CD4-positive, alpha-beta T cell treated with Interleukin-10 for 1 hour (primary cell): ENCODE measurements at regions not wholly inside any gene's neighbourhood (a gene's known extent, or its start where the extent isn't known, plus 50 kb on each side); places are given as distances from the start of the nearest gene placed in this dataset.

Source experiments
- DNase-seq: peaks from one replicate; pipeline ENCODE4 v3.0.0-alpha.2; 2020

DNA sequence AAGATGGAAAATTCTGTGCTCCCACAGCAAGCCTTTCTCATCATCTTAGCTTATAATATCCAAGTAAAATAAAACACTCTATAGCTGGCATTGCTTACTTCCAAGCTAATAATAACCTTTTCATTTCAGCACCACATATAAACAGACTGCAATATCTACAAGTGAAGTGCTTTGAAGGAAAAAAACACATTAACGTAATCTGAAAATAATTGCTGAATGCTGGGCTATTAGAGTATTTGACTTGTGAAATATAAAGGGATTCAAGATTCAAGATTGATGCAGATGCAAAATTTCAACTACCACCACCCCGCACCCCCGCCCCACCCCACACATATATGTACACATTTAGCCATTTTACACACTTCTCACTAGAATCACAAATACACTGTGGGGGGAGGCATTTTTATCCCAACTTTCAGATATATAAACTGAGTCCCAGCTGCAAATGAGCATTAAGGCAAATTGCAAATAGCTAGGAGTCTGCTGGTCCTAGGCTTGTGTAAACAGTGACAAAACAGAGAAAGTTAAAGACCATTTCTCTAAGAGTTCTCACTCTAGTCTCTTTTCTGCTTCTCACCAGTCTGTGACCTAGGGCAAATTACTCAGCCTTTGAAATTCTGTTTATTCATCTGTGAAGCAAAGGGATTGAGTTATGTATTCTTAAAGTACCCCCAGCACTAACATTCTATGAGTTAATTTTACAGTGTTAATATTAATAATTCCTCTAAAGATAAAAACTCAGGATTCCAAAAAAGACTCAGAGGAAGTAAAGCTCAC, 489.4 kb downstream of the PRELID2 start:
- no peak for DNase-seq

DNA sequence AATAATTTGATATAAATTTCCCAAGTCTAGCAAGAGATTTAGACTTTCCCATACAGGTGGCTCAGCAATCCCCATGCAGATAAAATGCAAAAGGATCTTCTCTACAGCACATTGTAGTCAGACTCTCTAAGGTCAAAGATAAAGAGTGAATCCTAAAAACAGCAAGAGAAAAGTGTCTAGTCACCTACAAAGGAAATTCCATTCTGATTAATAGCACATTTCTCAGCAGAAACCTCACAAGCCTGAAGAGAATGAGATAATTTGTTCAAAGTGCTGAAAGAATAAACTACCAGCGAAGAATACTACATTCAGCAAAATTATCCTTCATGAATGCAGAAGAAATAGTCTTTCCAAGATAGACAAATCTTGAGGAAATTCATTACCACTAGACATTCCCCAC, 493.3 kb downstream of the PRELID2 start:
- DNase-seq: no peak

DNA sequence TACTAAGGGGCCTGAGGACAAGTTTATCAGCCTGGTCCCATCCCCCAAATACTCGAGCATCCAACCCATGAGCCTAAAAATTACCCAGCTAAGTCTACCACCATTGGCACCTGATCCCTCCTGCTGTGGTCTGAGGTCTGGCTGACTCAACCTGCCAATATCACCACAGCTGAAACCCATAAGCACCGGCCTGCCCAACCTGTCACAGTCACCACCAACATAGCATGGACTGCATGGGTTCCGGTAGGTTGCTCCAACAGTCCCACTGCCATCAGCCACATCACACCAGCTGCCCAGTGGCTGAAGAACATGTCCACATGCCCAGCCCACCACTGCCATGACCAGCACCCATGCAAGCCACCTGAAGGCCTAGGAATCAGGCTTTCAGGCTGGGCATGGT, 495.0 kb downstream of the PRELID2 start:
- no peak for DNase-seq

DNA sequence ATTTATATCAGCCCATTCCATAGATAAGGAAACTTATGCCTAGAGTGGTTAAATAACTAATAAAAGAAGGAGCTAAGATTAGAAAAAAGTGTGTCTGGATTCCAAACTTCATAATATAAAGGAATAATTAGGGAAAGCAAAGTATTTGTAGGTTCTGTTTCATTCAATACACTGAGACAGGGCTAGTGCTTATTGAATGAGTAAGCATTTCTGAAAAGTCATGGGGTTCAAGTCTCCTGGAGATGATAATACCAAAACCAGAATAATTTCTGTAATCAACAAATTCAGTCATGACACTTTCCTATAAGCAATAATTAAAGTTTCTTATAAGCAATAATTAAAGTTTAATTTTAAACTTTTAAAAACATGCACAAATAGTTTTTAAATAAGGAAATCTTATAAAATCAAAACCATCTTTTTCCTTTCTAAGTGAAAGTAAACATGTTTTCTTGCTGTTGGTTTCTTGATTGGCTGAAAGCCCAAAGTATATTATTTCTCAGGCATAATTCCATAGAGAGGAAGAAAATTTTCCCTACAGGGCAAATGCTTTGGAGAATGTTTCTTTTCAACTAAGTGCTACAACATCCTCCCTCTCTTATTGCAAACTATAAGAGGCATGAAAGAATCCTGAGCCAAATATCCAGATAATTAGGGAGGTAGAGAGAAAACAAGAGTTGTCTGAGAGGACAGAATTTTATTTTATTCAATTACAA, 510.2 kb downstream of the PRELID2 start:
- DNase-seq: no peak

DNA sequence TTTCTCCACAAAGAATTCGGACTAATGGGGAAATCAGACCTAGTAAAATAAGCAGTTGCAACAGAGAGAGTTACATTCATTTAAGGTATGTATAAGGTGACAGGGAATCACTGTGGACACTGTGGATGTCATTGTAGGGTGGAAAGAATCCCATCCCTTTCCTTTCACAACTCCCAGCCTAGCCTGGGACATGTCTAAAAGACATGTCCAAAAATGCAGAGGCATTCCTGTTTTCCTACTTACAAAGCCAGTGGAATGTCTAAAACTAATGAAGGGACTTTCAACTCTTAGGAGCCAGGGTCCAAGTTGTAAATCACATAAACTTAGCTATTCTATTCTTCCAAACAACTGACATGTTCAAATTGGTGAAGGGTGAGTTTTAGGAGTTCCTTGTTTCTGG, 511.0 kb downstream of the PRELID2 start:
- no peak for DNase-seq

DNA sequence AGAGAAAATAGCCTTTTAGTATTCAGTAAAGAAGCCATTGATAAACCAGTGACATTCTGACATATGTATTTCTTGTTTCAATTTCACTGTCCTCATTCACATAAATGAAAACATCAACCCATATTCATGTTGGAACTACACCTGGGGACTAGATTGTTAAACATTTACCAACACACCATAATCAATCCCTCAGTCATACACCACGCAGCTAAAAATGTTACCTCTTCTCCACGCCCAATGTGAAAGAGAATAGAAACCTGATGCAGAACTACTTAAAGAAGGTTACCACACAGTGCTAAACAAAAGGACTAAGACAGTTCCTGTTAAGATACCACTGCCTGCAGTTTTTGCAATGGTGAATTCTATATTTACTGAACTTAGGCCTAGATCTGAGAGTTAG, 518.9 kb downstream of the PRELID2 start:
- no peak for DNase-seq

DNA sequence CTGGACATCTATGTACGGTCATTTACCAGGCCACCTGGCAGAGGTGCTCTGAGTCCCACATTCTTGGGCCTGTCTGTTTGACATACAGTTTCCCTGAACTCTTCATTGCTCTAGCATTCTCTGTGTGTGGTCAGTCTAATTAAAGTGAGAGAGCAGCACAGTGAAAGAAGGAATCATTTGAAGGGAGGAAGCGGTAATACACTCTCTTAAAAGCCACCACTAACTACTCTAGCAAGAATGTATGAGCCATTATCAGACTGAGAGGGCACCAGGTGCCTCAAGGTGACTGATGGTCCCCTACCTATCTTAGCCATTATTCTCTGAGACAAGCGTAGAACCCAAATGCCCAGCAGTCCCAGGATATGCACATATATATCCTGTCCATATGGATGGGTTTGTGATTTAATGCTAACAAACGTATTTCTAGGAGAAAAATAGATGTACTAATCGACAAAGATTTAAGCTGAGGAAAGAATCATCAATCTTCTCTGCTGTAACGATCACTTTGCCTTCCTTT, 527.2 kb downstream of the PRELID2 start:
- DNase-seq: no peak

DNA sequence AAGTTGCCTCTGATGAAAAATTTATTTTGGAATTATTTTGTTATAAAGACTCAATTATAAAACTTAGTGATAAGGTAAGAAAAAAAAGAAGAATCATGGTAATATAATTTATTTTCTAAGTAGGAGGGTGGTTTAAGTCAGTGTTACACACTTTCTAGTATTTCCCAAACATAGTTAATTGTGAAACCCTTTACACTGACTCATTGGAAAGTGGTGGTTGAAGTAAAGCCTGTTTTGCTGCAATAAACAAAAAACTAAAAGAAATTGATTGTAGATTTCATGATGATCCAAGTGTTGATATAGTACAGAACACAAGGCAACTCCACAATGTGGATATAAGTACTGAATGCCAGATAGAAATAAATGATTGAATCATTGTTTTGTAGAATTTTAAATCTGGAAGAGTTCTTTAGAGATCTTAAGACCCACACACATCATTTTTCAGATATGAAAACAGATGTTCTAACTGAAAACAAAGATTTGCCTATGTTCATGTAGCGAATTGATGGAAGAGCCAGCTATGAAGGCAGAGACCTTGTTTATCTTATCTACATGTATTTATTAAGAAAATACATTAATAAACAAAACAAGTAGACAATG, 539.8 kb downstream of the PRELID2 start:
- DNase-seq: no peak

DNA sequence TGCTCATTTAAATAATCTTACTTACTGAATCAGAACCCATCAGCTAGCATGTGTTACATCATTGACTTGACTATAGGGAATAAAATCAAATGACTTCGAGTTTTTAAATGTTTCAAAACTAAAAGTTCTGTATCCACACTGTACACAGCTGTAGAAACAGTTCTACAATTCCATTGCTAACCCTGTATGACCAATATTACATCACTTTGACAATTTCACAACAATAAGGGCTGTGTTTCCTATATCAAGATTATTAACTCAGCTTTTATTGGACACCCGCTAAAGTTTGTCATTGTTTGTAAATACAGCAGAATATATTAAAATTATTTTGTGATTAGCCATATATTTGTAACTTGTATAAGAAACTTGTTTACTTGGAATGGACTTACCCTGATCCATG, 540.8 kb downstream of the PRELID2 start:
- DNase-seq: no peak

DNA sequence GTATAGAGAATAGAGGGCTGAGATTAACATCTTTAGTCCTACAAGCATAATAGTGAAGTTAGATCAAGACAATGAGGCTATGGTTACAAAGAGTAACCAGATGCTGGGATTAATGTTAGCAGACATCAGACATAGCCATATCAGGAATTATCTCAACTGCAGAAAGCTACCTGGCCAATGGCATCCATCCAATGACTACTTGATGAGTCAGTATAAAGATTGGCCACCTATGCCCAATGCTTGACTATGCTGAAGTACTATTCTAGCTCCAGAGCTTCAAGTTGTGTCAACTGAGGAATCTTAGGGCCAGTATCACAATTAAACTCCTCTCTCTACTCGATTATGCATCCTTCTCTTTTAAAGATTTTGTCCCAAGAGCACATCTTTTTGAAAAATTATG, 541.4 kb downstream of the PRELID2 start:
- DNase-seq: no peak

DNA sequence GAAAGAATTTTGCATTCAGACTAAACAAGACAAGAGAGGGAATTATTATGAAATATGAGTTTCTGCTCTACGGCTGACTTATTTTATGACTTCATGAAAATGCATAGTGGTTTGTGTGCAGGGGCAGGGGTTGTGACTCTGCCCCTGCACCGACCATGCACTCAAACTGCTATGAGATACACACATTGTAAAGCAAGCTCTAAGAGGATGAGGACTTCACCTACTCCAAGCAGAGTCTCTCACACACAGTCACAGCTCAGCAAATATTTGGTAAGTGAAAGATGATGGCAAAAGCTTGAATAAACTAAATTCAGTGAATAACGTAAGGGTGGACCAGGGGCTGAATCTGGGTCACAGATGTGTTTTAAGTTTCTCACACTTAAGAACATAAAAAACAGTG, 542.9 kb downstream of the PRELID2 start:
- DNase-seq: no peak

DNA sequence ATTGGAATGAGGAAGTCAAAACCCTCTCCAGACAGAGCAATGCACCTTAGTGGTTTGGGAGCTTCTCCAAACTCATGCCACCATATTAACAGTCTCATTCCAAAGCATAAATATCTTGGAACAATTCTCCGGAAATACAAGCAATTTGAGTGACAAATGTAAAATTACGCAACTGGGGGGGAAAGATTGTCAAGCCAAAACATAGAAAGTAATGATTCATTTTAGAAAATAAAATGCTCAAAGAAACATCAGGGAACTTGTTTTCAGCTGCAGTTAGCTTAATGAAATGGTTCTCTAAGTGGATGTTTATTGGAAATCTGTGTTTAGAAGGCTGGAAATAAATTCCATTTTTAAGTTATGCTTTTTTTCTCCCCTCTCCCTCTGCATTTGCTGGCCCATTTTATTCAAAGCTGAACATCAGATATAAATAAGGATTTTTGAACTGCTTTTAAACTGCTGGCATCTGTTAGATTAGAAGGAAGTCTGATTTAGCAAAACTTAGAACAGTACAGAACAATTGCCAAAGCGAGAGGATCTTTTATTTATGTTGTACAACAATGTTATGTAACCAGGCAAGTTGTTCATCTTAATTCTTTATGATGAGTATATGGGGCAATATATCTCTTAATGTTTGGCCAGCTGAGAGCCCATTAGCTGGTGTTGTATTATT, 551.9 kb downstream of the PRELID2 start:
- DNase-seq: no peak

DNA sequence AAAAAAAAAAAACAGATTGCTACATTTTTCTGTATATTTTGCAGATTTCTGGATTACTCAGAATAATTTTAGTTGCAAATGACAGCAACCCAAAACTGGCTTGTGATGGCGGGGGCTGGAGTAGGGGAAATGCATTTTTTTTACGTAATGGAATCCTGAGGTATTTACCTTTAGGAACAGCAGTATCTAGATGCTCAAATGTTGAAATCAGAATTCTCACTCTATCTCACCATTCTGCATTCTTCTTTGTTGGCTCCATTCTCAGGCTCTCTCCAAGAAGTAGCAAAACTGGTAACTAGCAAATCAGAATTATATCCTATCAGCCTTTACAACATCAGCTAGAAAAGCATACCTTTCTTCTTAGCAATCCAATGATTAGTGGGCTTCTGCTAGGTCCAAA, 554.3 kb downstream of the PRELID2 start:
- no peak for DNase-seq

DNA sequence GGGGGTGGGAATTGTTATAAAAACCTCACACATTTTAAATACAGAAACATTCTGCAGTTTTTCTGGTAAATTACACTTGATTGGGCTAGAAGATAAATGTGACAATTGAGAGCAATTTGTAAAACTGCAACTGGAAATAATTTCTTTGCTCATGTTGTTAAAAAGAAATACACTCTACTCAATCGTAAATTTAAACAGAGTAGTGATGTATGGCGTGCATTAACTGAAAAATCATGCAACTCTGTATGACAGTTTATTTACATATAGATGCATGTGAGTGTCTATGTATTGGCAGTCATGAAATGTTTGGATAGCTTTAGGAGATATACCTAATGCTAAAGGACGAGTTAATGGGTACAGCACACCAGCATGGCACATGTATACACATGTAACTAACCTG, 554.9 kb downstream of the PRELID2 start:
- DNase-seq: no peak

DNA sequence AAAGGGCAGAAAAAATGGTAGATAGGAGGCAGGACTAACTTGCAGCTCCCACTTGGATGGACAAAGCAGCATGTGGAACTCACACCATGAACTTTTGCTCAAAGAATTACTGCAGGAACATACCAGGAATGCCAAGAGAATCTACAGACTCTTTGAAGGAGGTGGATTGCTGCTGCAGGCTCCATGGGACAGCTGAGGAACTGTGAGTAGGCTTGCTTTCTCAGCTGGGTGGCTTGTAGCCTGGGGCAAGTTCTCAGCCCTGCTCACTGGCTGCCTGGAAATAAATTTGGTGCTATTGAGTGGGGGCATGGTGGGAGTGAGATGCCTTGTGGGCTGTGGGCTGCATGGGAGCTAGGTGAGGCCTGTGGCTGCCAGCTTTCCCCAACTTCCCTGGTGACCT, 574.5 kb downstream of the PRELID2 start:
- DNase-seq: no peak

DNA sequence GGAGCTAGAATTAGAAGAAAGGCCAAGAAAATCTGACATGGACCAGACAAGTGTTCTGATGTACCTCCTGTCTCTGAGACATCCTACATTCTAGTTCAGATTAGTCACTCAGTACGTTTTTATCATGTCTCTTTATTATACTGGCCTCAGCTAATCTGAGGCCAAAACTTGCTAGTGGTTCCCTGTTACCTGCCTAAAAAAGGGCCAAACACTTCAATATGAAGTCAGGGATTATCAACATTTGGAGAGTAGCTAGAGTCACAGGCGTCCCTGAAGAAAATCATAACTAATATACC, 587.4 kb downstream of the PRELID2 start:
- DNase-seq: no peak

DNA sequence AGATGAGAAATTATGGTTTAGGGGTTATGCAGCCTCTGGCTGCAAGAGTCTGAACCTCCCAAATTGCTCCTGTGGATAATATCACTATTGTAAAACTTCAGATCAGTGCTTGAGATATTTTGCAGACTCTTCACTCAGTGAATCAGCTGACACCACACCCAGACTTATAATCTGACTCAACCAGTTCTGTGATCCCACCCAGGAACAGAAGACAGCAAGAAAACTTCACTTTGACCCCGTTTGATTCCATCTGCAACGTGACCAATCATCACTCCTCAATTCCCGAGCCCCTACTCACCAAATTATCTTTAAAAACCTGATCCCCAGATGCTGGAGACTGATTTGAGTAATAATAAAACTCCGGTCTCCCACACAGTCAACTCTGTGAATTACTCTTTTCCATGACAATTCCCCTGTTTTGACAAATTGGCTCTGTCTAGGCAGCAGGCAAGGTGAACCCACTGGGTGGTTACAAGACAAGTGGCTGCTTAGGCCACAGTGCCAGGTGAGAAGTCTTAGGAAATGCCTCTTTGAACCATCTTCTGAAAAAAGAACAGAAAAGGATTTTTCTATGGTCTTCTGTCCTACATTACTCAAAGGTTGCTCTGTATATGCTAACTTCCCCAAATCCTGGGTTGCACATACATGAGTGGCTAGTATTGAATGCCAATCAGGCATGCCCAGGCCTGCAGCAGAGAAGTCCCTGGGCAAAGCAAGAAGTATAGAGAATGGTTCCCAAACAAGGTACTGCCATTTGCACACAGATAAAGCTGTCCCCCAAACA, 588.0 kb downstream of the PRELID2 start:
- no peak for DNase-seq

DNA sequence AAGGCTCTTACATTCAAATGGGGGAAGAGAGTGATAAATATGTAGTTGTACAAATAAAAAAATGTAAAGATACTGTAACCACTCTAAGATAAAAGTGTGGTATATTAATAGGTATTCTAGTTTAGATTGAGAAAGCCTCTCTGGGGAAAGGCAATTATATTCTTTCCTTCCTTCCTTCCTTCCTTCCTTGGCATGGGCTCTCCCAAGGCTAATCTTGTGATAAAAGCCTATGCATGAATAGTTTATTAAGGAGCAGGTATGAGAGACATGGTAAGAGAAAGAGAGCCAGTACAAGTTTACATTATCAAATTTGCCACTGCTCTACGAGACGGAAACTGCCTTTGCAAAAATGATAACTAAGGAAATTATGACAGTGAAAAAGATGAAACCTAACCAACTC, 588.8 kb downstream of the PRELID2 start:
- no peak for DNase-seq

DNA sequence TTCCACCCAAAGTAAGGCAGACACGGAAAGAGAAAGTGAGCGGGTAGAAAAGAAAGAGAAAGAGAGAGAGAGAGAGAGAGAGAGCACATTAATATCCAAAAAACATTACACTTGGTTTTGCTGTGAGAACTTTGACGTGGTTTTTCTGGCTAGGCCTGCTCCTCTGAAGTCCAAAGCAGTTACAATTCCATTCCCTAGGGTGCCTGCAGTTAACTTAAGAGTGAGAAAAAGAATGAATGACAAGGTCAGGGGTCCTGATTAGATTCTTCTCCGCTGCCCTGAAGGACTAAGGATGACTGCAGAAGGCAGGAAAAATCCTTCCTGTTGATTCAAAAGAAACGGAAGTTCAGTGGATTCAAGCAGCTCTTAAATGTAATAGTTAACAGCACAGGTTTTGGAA, 589.8 kb downstream of the PRELID2 start:
- no peak for DNase-seq

DNA sequence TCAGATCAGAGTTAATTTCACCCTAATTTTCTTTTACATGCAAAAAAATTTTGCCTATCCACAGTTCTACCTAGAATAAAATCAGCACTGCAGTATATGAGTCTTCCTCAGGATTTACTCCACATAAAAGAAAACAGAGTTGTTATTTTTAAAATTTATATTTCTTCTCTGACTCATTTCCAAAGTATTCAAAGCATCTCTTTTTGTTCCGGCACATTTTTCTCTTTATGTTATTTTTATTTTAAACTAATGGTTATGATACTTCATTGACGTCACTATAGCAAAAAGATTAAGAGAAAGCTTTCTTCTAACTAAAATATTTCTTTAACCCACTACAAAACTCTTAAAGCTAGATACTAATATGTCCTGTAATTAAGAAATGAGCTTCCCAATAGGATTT, 590.4 kb downstream of the PRELID2 start:
- no peak for DNase-seq

DNA sequence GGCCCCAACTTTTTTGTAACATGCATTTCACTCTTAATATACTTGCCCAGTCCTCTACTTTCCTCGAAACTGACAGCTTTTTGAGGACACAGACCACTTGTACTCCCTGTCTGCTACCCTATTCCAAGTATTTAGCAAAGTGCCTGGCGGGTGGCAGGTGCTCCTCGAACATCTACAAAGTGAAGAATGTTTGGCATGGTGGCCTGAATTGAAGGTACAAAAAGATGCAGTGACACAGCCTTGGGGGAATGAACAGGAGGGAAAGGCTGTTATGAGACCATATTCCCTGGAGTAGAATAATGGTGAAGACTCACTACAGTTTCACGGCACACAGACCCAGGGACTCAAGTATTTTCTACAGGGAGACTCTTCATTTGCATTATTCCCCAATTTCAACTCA, 590.9 kb downstream of the PRELID2 start:
- no peak for DNase-seq

DNA sequence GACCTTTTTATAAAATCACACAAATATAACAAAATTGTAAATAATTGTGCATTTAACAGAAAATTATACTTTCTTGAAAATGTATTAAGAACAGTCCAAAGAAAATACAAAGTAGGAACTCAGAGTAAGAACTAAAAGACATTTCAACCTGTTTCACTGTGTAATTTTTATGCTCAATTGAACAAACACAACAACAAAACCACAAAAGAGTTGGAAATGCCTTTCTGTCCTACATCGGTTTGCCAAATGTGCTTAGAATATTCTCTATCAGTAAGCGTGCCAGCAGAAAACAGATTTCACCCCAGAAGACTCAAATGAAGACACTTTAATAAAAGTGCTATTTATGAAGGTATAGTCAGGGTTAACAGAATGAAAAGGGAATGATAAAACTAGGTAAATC, 592.1 kb downstream of the PRELID2 start:
- no peak for DNase-seq

DNA sequence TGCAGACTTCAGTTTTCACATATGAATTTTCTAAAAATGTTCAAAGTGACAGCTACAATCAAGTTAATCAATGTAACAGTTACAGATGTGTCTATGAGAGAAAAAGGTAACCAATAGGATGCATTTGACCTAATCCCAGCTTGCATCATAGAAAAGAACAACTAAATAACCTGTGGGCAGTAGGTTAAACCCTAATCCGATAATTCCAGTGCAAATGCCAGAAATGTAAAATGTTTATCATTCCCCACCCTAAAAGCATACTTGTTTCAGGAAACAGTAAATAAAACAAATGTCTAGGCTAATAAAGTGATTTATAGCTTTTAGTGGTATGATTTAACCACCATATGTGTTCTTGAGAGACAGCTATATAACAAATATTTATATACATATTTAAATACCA, 592.6 kb downstream of the PRELID2 start:
- DNase-seq: no peak
